GM12878 (cell line): ENCODE measurements at regions not wholly inside any gene's neighbourhood (a gene's known extent, or its start where the extent isn't known, plus 50 kb on each side); places are given as distances from the start of the nearest gene placed in this dataset.

Source experiments
- ATAC-seq: fragments of 200-7000 bp; cut with Tn5 transposase; 3 replicates; pipeline ENCODE4 v1.9.1; 2020; ENCODE audit warnings: mild to moderate bottlenecking, moderate library complexity
- BruUV-seq: library from RNA; stranded (reverse); fragments of 400-500 nt; replicated peaks from 2 replicates; lab custom pipeline; 2021; lab: Mats Ljungman, UMichigan
- CTCF ChIA-PET: fragments of 300-600 bp; sonication (Branson Sonifier 250); formaldehyde crosslinking; extraction: SDS; loops from one replicate; lab custom pipeline; 2021; ENCODE audit warnings: inconsistent platforms; lab: Yijun Ruan, JAX
- POLR2A ChIA-PET: fragments of 350-600 bp; formaldehyde crosslinking; extraction: SDS; loops from one replicate; lab custom pipeline; 2021; ENCODE audit warnings: inconsistent platforms; lab: Charles Lee
- RAD21 ChIA-PET: fragments of 300-600 bp; sonication (Branson Sonifier 250); formaldehyde crosslinking; loops from one replicate; lab custom pipeline; 2023; ENCODE audit warnings: antibody characterized with exemption; ENCODE audit not compliant: unreplicated experiment; lab: Charles Lee
- SMC1A ChIA-PET: fragments of 300-600 bp; sonication (Branson Sonifier 250); formaldehyde crosslinking; loops from one replicate; lab custom pipeline; 2023; ENCODE audit not compliant: unreplicated experiment, uncharacterized antibody; lab: Charles Lee
- DNase-seq: peaks from one replicate; pipeline ENCODE4 v3.0.0-alpha.2; 2011; ENCODE audit warnings: low read depth, low spot score
- FAIRE-seq: peaks from 3 replicates; lab custom pipeline; 2011; peaks lifted over from hg19 to GRCh38; lab: Jason Lieb, UNC
- H2AFZ ChIP-seq: 2 replicates; pipeline ENCODE4 v1.6.0; 2011; ENCODE audit warnings: low read depth, low read length, control low read depth; ENCODE audit not compliant: control insufficient read depth
- H3K27ac ChIP-seq: 2 replicates; pipeline ENCODE4 v1.5.1; 2011; ENCODE audit warnings: control low read depth; ENCODE audit not compliant: control insufficient read depth, insufficient read depth
- H3K27me3 ChIP-seq, 2 experiments: replicated peaks in 1 of 2; 2 replicates each; pipeline versions ENCODE4 v1.6.0 to v1.6.1; 2011; ENCODE audit warnings: low read length in 1 of 2; ENCODE audit not compliant: control insufficient read depth in 2 of 2, insufficient read depth in 2 of 2
- H3K36me3 ChIP-seq, 2 experiments: 2 replicates each; pipeline ENCODE4 v1.5.1; 2011; ENCODE audit warnings: low read length in 1 of 2; ENCODE audit not compliant: control insufficient read depth in 2 of 2, insufficient read depth in 2 of 2
- H3K4me1 ChIP-seq: 2 replicates; pipeline ENCODE4 v1.6.1; 2011; ENCODE audit warnings: mild to moderate bottlenecking, low read length, moderate library complexity, mixed read lengths; ENCODE audit not compliant: control insufficient read depth, insufficient read depth
- H3K4me2 ChIP-seq: 2 replicates; pipeline ENCODE4 v1.6.0; 2011; ENCODE audit warnings: control low read depth; ENCODE audit not compliant: control insufficient read depth, insufficient read depth
- H3K4me3 ChIP-seq: fragments of 200-600 bp; sonication (generic); 2 replicates; pipeline ENCODE4 v1.5.1; 2016
- H3K79me2 ChIP-seq: 2 replicates; pipeline ENCODE4 v1.6.0; 2011; ENCODE audit warnings: low read length; ENCODE audit not compliant: control insufficient read depth, insufficient read depth
- H3K9ac ChIP-seq: 2 replicates; pipeline ENCODE4 v1.8.0; 2011; ENCODE audit warnings: low read length, control low read depth, mixed read lengths; ENCODE audit not compliant: control insufficient read depth, insufficient read depth
- H3K9me3 ChIP-seq: replicated peaks from 3 replicates; pipeline ENCODE4 v1.5.1; 2011; ENCODE audit warnings: mild to moderate bottlenecking, low read length; ENCODE audit not compliant: control insufficient read depth, insufficient read depth
- H4K20me1 ChIP-seq: 2 replicates; pipeline ENCODE4 v1.6.0; 2011; ENCODE audit not compliant: control insufficient read depth, insufficient read depth
- BCL11A ChIP-seq: IDR thresholded peaks from 2 replicates; pipeline ENCODE4 v1.6.1; 2011; ENCODE audit warnings: low read depth, low read length
- DPF2 ChIP-seq: fragments of 450-650 bp; IDR thresholded peaks from 2 replicates; pipeline ENCODE4 v1.6.1; 2017; ENCODE audit warnings: mild to moderate bottlenecking
- EED ChIP-seq: sonication (generic); IDR thresholded peaks from 2 replicates; pipeline ENCODE4 v1.6.1; 2016; ENCODE audit warnings: antibody characterized with exemption, low read depth
- ESRRA ChIP-seq: IDR thresholded peaks from 2 replicates; pipeline ENCODE4 v1.6.1; 2012; ENCODE audit warnings: mild to moderate bottlenecking, low read length, improper control_type of control experiment
- IKZF2 ChIP-seq, 2 experiments: fragments of 450-650 bp; IDR thresholded peaks; 2 replicates each; pipeline ENCODE4 v1.6.1; 2017; ENCODE audit warnings: mild to moderate bottlenecking in 2 of 2, moderate library complexity in 2 of 2
- JUND ChIP-seq: IDR thresholded peaks from 2 replicates; pipeline ENCODE4 v1.6.1; 2012; ENCODE audit warnings: low read depth, mild to moderate bottlenecking, low read length, improper control_type of control experiment, moderate library complexity
- SMAD5 ChIP-seq: IDR thresholded peaks from 2 replicates; pipeline ENCODE4 v1.6.1; 2016; ENCODE audit warnings: antibody characterized with exemption, low read depth
- SRF ChIP-seq, 2 experiments: IDR thresholded peaks; 2 replicates each; pipeline ENCODE4 v1.6.1; 2011; ENCODE audit warnings: low read depth in 2 of 2, low read length in 2 of 2, mild to moderate bottlenecking in 1 of 2, moderate library complexity in 1 of 2
- STAT1 ChIP-seq: fragments of 450-650 bp; conservative IDR thresholded peaks from 2 replicates; pipeline ENCODE4 v1.6.1; 2014; ENCODE audit warnings: antibody characterized with exemption, mild to moderate bottlenecking
- SUPT20H ChIP-seq: IDR thresholded peaks from 2 replicates; pipeline ENCODE4 v1.6.1; 2011; ENCODE audit warnings: low read depth, mild to moderate bottlenecking, low read length, moderate library complexity, borderline replicate concordance; ENCODE audit not compliant: control insufficient read depth
- ZNF207 ChIP-seq: fragments of 450-650 bp; IDR thresholded peaks from 2 replicates; pipeline ENCODE4 v1.6.1; 2014; ENCODE audit warnings: antibody characterized with exemption, mild to moderate bottlenecking, borderline replicate concordance
- WGBS: methylation state at CpG from one replicate; pipeline ENCODE4 v1.1.6; 2016; ENCODE audit warnings: low lambda C conversion rate; ENCODE audit not compliant: insufficient replicate concordance, insufficient coverage; ENCODE audit errors: missing lambda C conversion rate; 5-methylcytosine and 5-hydroxymethylcytosine counted together
- in situ Hi-C: fragments of 300-500 bp; cut with MboI; formaldehyde crosslinking; loops from 9 replicates; pipeline ENCODE4 v1.14.3; 2018; ENCODE audit warnings: mixed read lengths
- intact Hi-C: fragments of 100-400 bp; cut with micrococcal nuclease; formaldehyde crosslinking; loops from one replicate; pipeline ENCODE4 v1.14.2; 2022; ENCODE audit not compliant: unreplicated experiment
- TF ChIP-seq, protein P1 (sequence below): IDR thresholded peaks from 2 replicates; pipeline ENCODE4 v1.6.1; 2012; ENCODE audit warnings: mild to moderate bottlenecking, low read depth, low read length
- TF ChIP-seq, protein P2 (sequence below): IDR thresholded peaks from 2 replicates; pipeline ENCODE4 v1.6.1; 2011; ENCODE audit warnings: mild to moderate bottlenecking, low read depth, low read length, moderate library complexity; ENCODE audit not compliant: insufficient replicate concordance

DNA sequence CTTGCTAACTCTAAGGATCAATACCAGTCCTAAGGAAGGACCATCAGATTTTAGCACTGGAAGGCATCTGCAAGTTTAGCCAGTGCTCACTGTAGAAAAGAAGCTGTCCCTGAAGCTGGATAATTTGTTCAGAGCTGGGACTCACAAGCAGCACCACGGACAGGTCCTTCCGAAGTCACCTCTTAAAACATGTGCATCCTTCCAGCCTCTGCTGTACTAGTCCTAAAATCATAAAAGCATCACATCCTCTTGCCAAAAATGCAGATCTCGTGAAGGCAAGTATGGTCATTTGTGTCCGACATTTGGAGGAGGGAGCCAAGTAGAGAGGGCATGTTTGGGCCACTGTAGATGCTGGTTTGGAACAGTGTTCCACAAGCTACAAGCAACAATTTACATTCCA, 506.9 kb downstream of the RBFOX1 start:
- H2AFZ ChIP-seq: no peak overlapping the region
- H3K79me2 ChIP-seq: no peaks in the 10 kb centered on the region
- SMC1A ChIA-PET: no interaction called here
- no peak overlapping the region for H3K27ac ChIP-seq
- H3K27me3 ChIP-seq: no peaks in the 10 kb centered on the region
- POLR2A ChIA-PET: no interaction called here
- FAIRE-seq (no peak), DNase-seq (no peak), ATAC-seq (no peak)
- CTCF ChIA-PET: no interaction called here
- no peaks in the 10 kb centered on the region for H3K4me1 ChIP-seq
- H3K36me3 ChIP-seq: no peaks in the 10 kb centered on the region
- intact Hi-C loops (no loop called here), in situ Hi-C loops (no loop called here)
- BruUV-seq: no TSS peak
- TF ChIP-seq, protein P1, sequence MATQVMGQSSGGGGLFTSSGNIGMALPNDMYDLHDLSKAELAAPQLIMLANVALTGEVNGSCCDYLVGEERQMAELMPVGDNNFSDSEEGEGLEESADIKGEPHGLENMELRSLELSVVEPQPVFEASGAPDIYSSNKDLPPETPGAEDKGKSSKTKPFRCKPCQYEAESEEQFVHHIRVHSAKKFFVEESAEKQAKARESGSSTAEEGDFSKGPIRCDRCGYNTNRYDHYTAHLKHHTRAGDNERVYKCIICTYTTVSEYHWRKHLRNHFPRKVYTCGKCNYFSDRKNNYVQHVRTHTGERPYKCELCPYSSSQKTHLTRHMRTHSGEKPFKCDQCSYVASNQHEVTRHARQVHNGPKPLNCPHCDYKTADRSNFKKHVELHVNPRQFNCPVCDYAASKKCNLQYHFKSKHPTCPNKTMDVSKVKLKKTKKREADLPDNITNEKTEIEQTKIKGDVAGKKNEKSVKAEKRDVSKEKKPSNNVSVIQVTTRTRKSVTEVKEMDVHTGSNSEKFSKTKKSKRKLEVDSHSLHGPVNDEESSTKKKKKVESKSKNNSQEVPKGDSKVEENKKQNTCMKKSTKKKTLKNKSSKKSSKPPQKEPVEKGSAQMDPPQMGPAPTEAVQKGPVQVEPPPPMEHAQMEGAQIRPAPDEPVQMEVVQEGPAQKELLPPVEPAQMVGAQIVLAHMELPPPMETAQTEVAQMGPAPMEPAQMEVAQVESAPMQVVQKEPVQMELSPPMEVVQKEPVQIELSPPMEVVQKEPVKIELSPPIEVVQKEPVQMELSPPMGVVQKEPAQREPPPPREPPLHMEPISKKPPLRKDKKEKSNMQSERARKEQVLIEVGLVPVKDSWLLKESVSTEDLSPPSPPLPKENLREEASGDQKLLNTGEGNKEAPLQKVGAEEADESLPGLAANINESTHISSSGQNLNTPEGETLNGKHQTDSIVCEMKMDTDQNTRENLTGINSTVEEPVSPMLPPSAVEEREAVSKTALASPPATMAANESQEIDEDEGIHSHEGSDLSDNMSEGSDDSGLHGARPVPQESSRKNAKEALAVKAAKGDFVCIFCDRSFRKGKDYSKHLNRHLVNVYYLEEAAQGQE: peak; percentile 54; the same call in 1 of the 2 replicates
- no peak for TF ChIP-seq BCL11A
- no peaks in the 10 kb centered on the region for H4K20me1 ChIP-seq
- H3K9me3 ChIP-seq: no peaks in the 10 kb centered on the region
- no peak overlapping the region for H3K9ac ChIP-seq
- RAD21 ChIA-PET: no interaction called here
- no peak overlapping the region for H3K4me3 ChIP-seq
- no peak overlapping the region for H3K4me2 ChIP-seq
- 1% methylated on average over 4 of the region's 4 CpGs for WGBS

DNA sequence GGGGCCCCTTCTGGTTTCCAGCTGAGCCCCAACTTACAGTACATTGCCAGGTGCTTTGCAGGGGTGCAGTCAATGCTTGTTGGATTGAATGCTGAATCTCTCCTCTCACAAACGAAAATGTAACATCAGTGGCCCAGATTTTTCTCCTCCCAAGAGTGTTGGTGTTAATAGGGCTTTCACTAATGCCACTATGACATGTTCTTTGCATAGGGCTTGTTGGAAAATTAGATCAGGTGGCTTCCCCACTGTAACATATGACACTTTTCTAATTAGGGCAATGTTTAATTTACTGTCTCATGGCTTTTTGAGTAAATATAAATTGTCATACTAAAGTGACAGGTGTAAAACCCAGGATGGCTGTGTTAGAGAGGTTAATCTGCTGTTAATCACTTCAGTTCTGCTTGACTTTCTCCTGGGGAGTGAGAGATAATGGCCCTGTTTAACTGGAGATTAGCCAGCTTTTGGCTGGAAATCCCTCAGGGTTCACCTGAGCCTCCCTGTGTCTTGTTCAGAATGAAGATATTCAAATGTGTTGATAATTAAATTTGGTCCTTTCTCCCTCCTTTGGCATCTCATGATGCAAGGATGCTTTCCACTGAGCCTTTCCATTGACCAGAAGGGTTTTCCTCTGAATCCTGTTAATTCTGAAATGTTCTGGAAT, 502.3 kb downstream of the RBFOX1 start:
- no peaks in the 10 kb centered on the region for H3K27me3 ChIP-seq
- no peak for FAIRE-seq
- CTCF ChIA-PET: no interaction called here
- no peak overlapping the region for H3K4me3 ChIP-seq
- intact Hi-C loops (no loop called here), in situ Hi-C loops (no loop called here)
- H3K9ac ChIP-seq: no peak overlapping the region
- RAD21 ChIA-PET: no interaction called here
- no peaks in the 10 kb centered on the region for H3K79me2 ChIP-seq
- 0% methylated on average over 1 of the region's 1 CpG for WGBS
- no TSS peak for BruUV-seq
- no peak overlapping the region for H3K4me2 ChIP-seq
- H3K4me1 ChIP-seq: no peaks in the 10 kb centered on the region
- no peaks in the 10 kb centered on the region for H3K9me3 ChIP-seq
- ATAC-seq: no peak
- POLR2A ChIA-PET: no interaction called here
- H4K20me1 ChIP-seq: no peaks in the 10 kb centered on the region
- TF ChIP-seq STAT1: no peak
- TF ChIP-seq SUPT20H: no peak
- TF ChIP-seq ZNF207: no peak
- no peak for TF ChIP-seq SRF (IDR thresholded peaks at IDR 0.05; ENCODE audit: low read depth in 2 of 2, low read length in 2 of 2)
- TF ChIP-seq JUND: no peak
- TF ChIP-seq, protein P2, sequence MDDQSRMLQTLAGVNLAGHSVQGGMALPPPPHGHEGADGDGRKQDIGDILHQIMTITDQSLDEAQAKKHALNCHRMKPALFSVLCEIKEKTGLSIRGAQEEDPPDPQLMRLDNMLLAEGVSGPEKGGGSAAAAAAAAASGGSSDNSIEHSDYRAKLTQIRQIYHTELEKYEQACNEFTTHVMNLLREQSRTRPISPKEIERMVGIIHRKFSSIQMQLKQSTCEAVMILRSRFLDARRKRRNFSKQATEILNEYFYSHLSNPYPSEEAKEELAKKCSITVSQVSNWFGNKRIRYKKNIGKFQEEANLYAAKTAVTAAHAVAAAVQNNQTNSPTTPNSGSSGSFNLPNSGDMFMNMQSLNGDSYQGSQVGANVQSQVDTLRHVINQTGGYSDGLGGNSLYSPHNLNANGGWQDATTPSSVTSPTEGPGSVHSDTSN: no peak
- TF ChIP-seq SMAD5: no peak
- no peak for TF ChIP-seq ESRRA
- TF ChIP-seq DPF2: no peak
- TF ChIP-seq EED: no peak
- no peak for TF ChIP-seq IKZF2 (IDR thresholded peaks at IDR 0.05)
- no peak overlapping the region for H2AFZ ChIP-seq
- H3K36me3 ChIP-seq: no peaks in the 10 kb centered on the region
- SMC1A ChIA-PET: no interaction called here
- DNase-seq: no peak
- no peak overlapping the region for H3K27ac ChIP-seq
